ENCODE measurements at regions not wholly inside any gene's neighbourhood (a gene's known extent, or its start where the extent isn't known, plus 50 kb on each side); places are given as distances from the start of the nearest gene placed in this dataset.

DNA sequence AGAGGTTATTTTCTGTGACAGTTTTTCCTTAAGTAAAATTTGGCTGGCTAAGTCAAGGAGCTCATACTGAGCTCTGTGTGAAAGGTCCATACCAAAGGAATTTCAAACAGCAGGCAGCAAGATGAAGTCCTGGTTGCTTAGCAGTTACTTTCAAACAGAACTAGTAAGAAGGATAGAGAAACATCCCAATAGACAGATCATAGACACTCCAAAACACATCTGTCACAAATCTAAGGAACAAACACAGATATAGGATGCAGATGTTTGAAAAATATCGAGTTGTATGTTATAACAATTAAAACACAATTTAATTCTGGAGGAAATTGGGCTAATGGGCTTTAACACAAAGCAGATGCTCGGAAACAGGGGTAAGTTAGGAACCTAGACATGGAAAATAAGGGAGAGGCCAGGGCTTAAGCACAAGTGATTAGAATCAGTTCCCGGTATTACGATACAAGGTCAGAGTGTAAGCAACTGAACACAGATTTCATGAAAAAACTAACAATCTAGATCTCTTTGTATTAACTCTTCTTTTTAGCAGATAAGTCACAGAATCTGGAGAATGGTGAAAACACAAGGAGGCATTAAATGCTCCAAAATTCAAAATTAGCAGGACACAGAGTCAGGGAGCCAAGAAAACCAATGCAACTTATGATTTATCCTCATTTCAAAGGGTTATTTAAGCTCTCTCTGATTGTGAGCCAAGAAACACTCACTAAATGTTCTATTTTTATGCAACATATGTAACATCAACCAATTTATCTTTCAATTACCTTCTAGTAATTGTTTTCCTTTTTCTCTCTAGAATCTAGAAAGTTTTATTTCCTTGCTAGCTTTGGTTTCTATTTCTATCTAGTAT lies 1992.9 kb upstream of the PCDH20 start:
- DNase-seq (ENCODE audit: low read depth) = no peak
- H3K4me3 ChIP-seq (ENCODE audit: low read depth, low read length) = no peak overlapping the region
- TF ChIP-seq, protein P1, sequence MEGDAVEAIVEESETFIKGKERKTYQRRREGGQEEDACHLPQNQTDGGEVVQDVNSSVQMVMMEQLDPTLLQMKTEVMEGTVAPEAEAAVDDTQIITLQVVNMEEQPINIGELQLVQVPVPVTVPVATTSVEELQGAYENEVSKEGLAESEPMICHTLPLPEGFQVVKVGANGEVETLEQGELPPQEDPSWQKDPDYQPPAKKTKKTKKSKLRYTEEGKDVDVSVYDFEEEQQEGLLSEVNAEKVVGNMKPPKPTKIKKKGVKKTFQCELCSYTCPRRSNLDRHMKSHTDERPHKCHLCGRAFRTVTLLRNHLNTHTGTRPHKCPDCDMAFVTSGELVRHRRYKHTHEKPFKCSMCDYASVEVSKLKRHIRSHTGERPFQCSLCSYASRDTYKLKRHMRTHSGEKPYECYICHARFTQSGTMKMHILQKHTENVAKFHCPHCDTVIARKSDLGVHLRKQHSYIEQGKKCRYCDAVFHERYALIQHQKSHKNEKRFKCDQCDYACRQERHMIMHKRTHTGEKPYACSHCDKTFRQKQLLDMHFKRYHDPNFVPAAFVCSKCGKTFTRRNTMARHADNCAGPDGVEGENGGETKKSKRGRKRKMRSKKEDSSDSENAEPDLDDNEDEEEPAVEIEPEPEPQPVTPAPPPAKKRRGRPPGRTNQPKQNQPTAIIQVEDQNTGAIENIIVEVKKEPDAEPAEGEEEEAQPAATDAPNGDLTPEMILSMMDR (conservative IDR thresholded peaks at IDR 0.05; ENCODE audit: low read depth, low read length) = no peak

GRCh38 chr13:63403733-63404132 lies 1988.1 kb upstream of the PCDH20 start:
- TF ChIP-seq, protein P1 (conservative IDR thresholded peaks at IDR 0.05; ENCODE audit: low read depth, low read length) = no peak
- H3K4me3 ChIP-seq (ENCODE audit: low read depth, low read length) = no peak overlapping the region
- DNase-seq (ENCODE audit: low read depth) = no peak

DNA sequence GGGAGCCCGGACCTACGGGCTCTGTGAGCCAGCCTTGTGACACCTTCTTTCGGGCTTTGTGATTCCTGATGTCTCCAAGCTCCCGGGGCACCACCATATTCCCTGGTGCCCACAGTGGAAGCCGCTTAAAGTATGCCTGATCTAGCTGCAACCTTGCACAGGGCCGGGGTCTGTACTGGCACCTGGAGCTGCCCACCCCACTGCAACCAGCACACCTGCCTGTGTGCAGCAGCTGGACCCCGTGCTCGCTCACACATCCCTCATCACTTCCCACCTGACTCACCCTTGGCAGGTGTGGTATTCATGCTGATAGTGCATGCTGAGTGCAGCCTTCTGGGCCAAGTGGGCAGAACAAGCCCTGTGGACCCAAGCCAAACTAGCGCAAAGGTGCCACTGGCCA lies 1981.1 kb upstream of the PCDH20 start:
- DNase-seq (ENCODE audit: low read depth) = no peak
- TF ChIP-seq, protein P1 (conservative IDR thresholded peaks at IDR 0.05; ENCODE audit: low read depth, low read length) = no peak
- no peak overlapping the region for H3K4me3 ChIP-seq (ENCODE audit: low read depth, low read length)

DNA sequence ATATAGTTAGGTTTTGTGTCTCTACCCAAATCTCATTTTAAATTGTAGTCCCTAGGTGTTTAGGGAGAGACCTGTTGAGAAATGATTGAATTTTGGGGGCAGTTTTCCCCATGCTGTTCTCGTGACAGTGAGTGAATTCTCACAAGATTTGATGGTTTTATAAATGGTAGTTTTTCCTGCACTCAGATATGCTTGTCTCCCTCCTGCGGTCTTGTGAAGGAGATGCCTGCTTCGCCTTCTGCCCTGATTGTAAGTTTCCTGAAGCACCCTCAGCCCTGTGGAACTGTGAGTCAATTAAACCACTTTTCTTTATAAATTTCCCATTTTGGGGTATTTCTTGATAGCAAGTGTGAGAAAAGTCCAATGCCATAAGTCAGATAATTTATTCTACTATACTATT lies 1977.5 kb upstream of the PCDH20 start:
- H3K4me3 ChIP-seq (ENCODE audit: low read depth, low read length) = no peak overlapping the region
- DNase-seq (ENCODE audit: low read depth) = no peak
- TF ChIP-seq, protein P1 (conservative IDR thresholded peaks at IDR 0.05; ENCODE audit: low read depth, low read length) = peak; percentile 7

DNA sequence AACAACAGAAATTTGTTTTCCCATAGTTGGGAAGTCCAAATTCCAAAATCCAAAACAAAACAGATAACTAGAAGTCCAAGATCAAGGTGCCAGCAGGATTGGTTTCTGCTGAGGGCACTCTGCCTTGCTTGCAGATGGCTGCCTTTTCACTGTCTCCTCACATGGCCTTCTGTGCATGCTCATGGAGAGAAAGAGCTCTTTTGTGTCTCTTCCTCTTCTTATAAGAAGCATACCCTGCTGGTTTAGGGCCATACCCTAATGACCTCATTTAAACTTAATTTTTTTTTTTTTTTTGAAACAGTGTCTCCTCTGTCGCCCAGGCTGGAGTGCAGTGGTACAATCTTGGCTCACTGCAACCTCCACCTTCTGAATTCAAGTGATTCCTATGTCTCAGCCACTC lies 1974.1 kb upstream of the PCDH20 start:
- H3K4me3 ChIP-seq (ENCODE audit: low read depth, low read length) = no peak overlapping the region
- TF ChIP-seq, protein P1 (conservative IDR thresholded peaks at IDR 0.05; ENCODE audit: low read depth, low read length) = no peak

GRCh38 chr13:63381078-63381859 lies 1965.6 kb upstream of the PCDH20 start:
- H3K4me3 ChIP-seq (ENCODE audit: low read depth, low read length) = no peak overlapping the region
- DNase-seq (ENCODE audit: low read depth) = no peak
- TF ChIP-seq, protein P1 (conservative IDR thresholded peaks at IDR 0.05; ENCODE audit: low read depth, low read length) = no peak

More for the DNA sequence above, 1974.1 kb upstream of the PCDH20 start:
- no peak for DNase-seq (ENCODE audit: low read depth)
